ENCODE measurements at regions not wholly inside any gene's neighbourhood (a gene's known extent, or its start where the extent isn't known, plus 50 kb on each side); places are given as distances from the start of the nearest gene placed in this dataset.

GRCh38 chr2:173763641-173764040, 201.5 kb downstream of the SP3 start:
- intact Hi-C loops (cut with DNase I): no loop called here
- H3K27me3 ChIP-seq: no peaks in the 10 kb centered on the region
- TF ChIP-seq EP300 (IDR thresholded peaks at IDR 0.05) (no peak), CTCF (IDR thresholded peaks at IDR 0.05) (no peak), POLR2A (IDR thresholded peaks at IDR 0.05) (no peak)
- H3K27ac ChIP-seq: no peak overlapping the region
- no peaks in the 10 kb centered on the region for H3K9me3 ChIP-seq
- 90 to 97% (median 95%) methylated on average over 1 of the region's 1 CpG for WGBS, 3 donors
- no peak overlapping the region for H3K4me3 ChIP-seq
- no peak for DNase-seq
- H3K36me3 ChIP-seq: no peaks in the 10 kb centered on the region
- H3K4me1 ChIP-seq (ENCODE audit: insufficient read depth): no peaks in the 10 kb centered on the region

GRCh38 chr2:173764094-173764493, 201.1 kb downstream of the SP3 start:
- no peak overlapping the region for H3K4me3 ChIP-seq
- TF ChIP-seq POLR2A (IDR thresholded peaks at IDR 0.05) (no peak), CTCF (IDR thresholded peaks at IDR 0.05) (no peak), EP300 (IDR thresholded peaks at IDR 0.05) (no peak)
- 53 to 64% (median 62%) methylated on average over 6 of the region's 6 CpGs for WGBS, 3 donors
- H3K4me1 ChIP-seq (ENCODE audit: insufficient read depth): no peaks in the 10 kb centered on the region
- DNase-seq: no peak
- H3K27ac ChIP-seq: no peak overlapping the region
- H3K36me3 ChIP-seq: no peaks in the 10 kb centered on the region
- H3K9me3 ChIP-seq: no peaks in the 10 kb centered on the region
- no peaks in the 10 kb centered on the region for H3K27me3 ChIP-seq
- intact Hi-C loops (cut with DNase I): no loop called here

- WGBS, 3 donors: 54 to 60% (median 57%) methylated on average over 8 of the region's 8 CpGs
- Histone ChIP-seq H3K27me3 (no peaks in the 10 kb centered on the region), H3K4me3 (no peak overlapping the region), H3K9me3 (no peaks in the 10 kb centered on the region), H3K27ac (no peak overlapping the region), H3K4me1 (ENCODE audit: insufficient read depth) (no peaks in the 10 kb centered on the region), H3K36me3 (no peaks in the 10 kb centered on the region)
- DNase-seq: no peak
- intact Hi-C loops (cut with DNase I): no loop called here
- TF ChIP-seq EP300 (IDR thresholded peaks at IDR 0.05) (no peak), CTCF (IDR thresholded peaks at IDR 0.05) (no peak), POLR2A (IDR thresholded peaks at IDR 0.05) (no peak)
Observed at GRCh38 chr2:173766537-173767289, 198.5 kb downstream of the SP3 start.

GRCh38 chr2:173770947-173771678, 194.1 kb downstream of the SP3 start:
- H3K4me3 ChIP-seq: no peak overlapping the region
- H3K27ac ChIP-seq: no peak overlapping the region
- H3K27me3 ChIP-seq: no peaks in the 10 kb centered on the region
- H3K9me3 ChIP-seq: no peaks in the 10 kb centered on the region
- DNase-seq: no peak
- intact Hi-C loops (cut with DNase I): no loop called here
- TF ChIP-seq CTCF (IDR thresholded peaks at IDR 0.05): no peak
- TF ChIP-seq POLR2A (IDR thresholded peaks at IDR 0.05): no peak
- TF ChIP-seq EP300 (IDR thresholded peaks at IDR 0.05): no peak
- WGBS, 3 donors: 86 to 91% (median 88%) methylated on average over 5 of the region's 5 CpGs
- H3K4me1 ChIP-seq (ENCODE audit: insufficient read depth): no peaks in the 10 kb centered on the region
- no peaks in the 10 kb centered on the region for H3K36me3 ChIP-seq

All from ovary (tissue), 7 donors.